Body of pancreas (tissue), 4 donors: ENCODE measurements at regions not wholly inside any gene's neighbourhood (a gene's known extent, or its start where the extent isn't known, plus 50 kb on each side); places are given as distances from the start of the nearest gene placed in this dataset.

Source experiments
- ATAC-seq: fragments of 150-250 bp; one replicate; pipeline ENCODE4 v1.9.1; 2016
- DNase-seq, 4 donors: peaks; one replicate each; pipeline ENCODE4 v3.0.0-alpha.2; 2019
- H3K27ac ChIP-seq, 4 donors: fragments of 200-600 bp; sonication (generic); 1 replicate in 3 of 4; 2 replicates in 1 of 4; pipeline versions ENCODE4 v1.5.1 to v1.6.1; 2016 to 2019; ENCODE audit warnings: mild to moderate bottlenecking in 1 of 4, mixed read lengths in 1 of 4, moderate library complexity in 1 of 4
- H3K27me3 ChIP-seq, 2 donors: fragments of 200-600 bp; sonication (generic); one replicate each; pipeline ENCODE4 v1.6.0; 2016; ENCODE audit warnings: mild to moderate bottlenecking in 1 of 2
- H3K36me3 ChIP-seq, 2 donors: fragments of 200-600 bp; sonication (generic); replicated peaks in 1 of 2; 2 replicates each; pipeline ENCODE4 v1.5.1; 2016; ENCODE audit warnings: low read depth in 2 of 2; ENCODE audit not compliant: insufficient read depth in 1 of 2
- H3K4me1 ChIP-seq: fragments of 200-600 bp; sonication (generic); one replicate; pipeline ENCODE4 v1.6.0; 2016
- H3K4me3 ChIP-seq, 2 donors: fragments of 200-600 bp; sonication (generic); 1 replicate in 1 of 2; 2 replicates in 1 of 2; pipeline ENCODE4 v1.5.1; 2016 to 2019
- H3K9me3 ChIP-seq, 3 donors: fragments of 200-600 bp; sonication (generic); 1 replicate in 2 of 3; 2 replicates in 1 of 3; pipeline ENCODE4 v1.5.1; 2016
- CTCF ChIP-seq, 7 experiments: fragments of 450-650 bp in 4 of 7; fragments of 200-600 bp in 3 of 7; sonication (generic) in 3 of 7; IDR thresholded peaks; one replicate each; pipeline ENCODE4 v1.5.1; 2016 to 2019; ENCODE audit warnings: antibody characterized with exemption in 7 of 7
- POLR2A ChIP-seq, 3 donors: fragments of 450-650 bp; IDR thresholded peaks; one replicate each; pipeline ENCODE4 v1.6.1; 2016; ENCODE audit warnings: antibody characterized with exemption in 3 of 3, mild to moderate bottlenecking in 2 of 3
- WGBS, 2 donors: methylation state at CpG; one replicate each; pipeline ENCODE4 v1.1.5; 2017; 5-methylcytosine and 5-hydroxymethylcytosine counted together
- intact Hi-C: fragments of 100-400 bp; cut with DNase I; formaldehyde crosslinking; loops from one replicate; pipeline ENCODE4 v1.15.1; 2023

- no peaks in the 10 kb centered on the region for H3K4me1 ChIP-seq
- DNase-seq (no peak), ATAC-seq (no peak)
- WGBS, 2 donors = 81 to 86% methylated on average over 10 of the region's 10 CpGs
- intact Hi-C loops = no loop called here
- no peak for TF ChIP-seq POLR2A (IDR thresholded peaks at IDR 0.05)
- TF ChIP-seq CTCF (IDR thresholded peaks at IDR 0.05) = no peak
- no peaks in the 10 kb centered on the region for H3K27me3 ChIP-seq
- no peaks in the 10 kb centered on the region for H3K9me3 ChIP-seq
- H3K27ac ChIP-seq = no peak overlapping the region
- no peaks in the 10 kb centered on the region for H3K36me3 ChIP-seq
- no peak overlapping the region for H3K4me3 ChIP-seq
These were observed 334.6 kb upstream of the SLC14A2 start for GRCh38 chr18:45280481-45281276.

GRCh38 chr18:45282101-45282812, 333.0 kb upstream of the SLC14A2 start:
- 84 to 87% methylated on average over 4 to 5 of the region's 5 CpGs for WGBS, 2 donors
- TF ChIP-seq POLR2A (IDR thresholded peaks at IDR 0.05) = no peak
- H3K36me3 ChIP-seq = no peaks in the 10 kb centered on the region
- no peak overlapping the region for H3K27ac ChIP-seq
- no peaks in the 10 kb centered on the region for H3K4me1 ChIP-seq
- no peaks in the 10 kb centered on the region for H3K9me3 ChIP-seq
- no peak for DNase-seq
- ATAC-seq = no peak
- intact Hi-C loops = no loop called here
- H3K27me3 ChIP-seq = no peaks in the 10 kb centered on the region
- no peak overlapping the region for H3K4me3 ChIP-seq

GRCh38 chr18:45284174-45284573, 331.1 kb upstream of the SLC14A2 start:
- DNase-seq (no peak), ATAC-seq (no peak)
- no peaks in the 10 kb centered on the region for H3K36me3 ChIP-seq
- TF ChIP-seq CTCF (IDR thresholded peaks at IDR 0.05) (no peak), POLR2A (IDR thresholded peaks at IDR 0.05) (no peak)
- no peak overlapping the region for H3K27ac ChIP-seq
- H3K27me3 ChIP-seq = no peaks in the 10 kb centered on the region
- H3K4me3 ChIP-seq = no peak overlapping the region
- no peaks in the 10 kb centered on the region for H3K4me1 ChIP-seq
- H3K9me3 ChIP-seq = no peaks in the 10 kb centered on the region
- WGBS, 2 donors = 85 to 95% methylated on average over 2 of the region's 2 CpGs
- intact Hi-C loops = no loop called here

GRCh38 chr18:45284851-45285250, 330.4 kb upstream of the SLC14A2 start:
- ATAC-seq (no peak), DNase-seq (no peak)
- no peaks in the 10 kb centered on the region for H3K27me3 ChIP-seq
- no peaks in the 10 kb centered on the region for H3K36me3 ChIP-seq
- no peaks in the 10 kb centered on the region for H3K9me3 ChIP-seq
- no peak overlapping the region for H3K4me3 ChIP-seq
- TF ChIP-seq CTCF (IDR thresholded peaks at IDR 0.05) (no peak), POLR2A (IDR thresholded peaks at IDR 0.05) (no peak)
- no peaks in the 10 kb centered on the region for H3K4me1 ChIP-seq
- H3K27ac ChIP-seq = no peak overlapping the region
- intact Hi-C loops = no loop called here

- H3K27me3 ChIP-seq = no peaks in the 10 kb centered on the region
- H3K4me3 ChIP-seq = no peak overlapping the region
- H3K4me1 ChIP-seq = no peaks in the 10 kb centered on the region
- ATAC-seq = no peak
- intact Hi-C loops = no loop called here
- no peaks in the 10 kb centered on the region for H3K36me3 ChIP-seq
- no peak overlapping the region for H3K27ac ChIP-seq
- 82 to 90% methylated on average over 10 of the region's 10 CpGs for WGBS, 2 donors
- DNase-seq = no peak
- no peaks in the 10 kb centered on the region for H3K9me3 ChIP-seq
- TF ChIP-seq CTCF (IDR thresholded peaks at IDR 0.05) (no peak), POLR2A (IDR thresholded peaks at IDR 0.05) (no peak)
These were observed 330.0 kb upstream of the SLC14A2 start for GRCh38 chr18:45285251-45285650.
